ENCODE measurements at regions not wholly inside any gene's neighbourhood (a gene's known extent, or its start where the extent isn't known, plus 50 kb on each side); places are given as distances from the start of the nearest gene placed in this dataset.

- no peak for TF ChIP-seq CTCF (IDR thresholded peaks at IDR 0.05; ENCODE audit: poor library complexity, severe bottlenecking)
- TF ChIP-seq POLR2AphosphoS5 (IDR thresholded peaks at IDR 0.05): no peak
- TF ChIP-seq EZH2 (IDR thresholded peaks at IDR 0.05; ENCODE audit: borderline replicate concordance, insufficient read depth, low read length, poor library complexity, severe bottlenecking): no peak
- no peak for TF ChIP-seq SMC3 (conservative IDR thresholded peaks at IDR 0.05; ENCODE audit: poor library complexity)
- TF ChIP-seq TAF1 (IDR thresholded peaks at IDR 0.05; ENCODE audit: low read depth): no peak
- TF ChIP-seq EP300 (conservative IDR thresholded peaks at IDR 0.05; ENCODE audit: poor library complexity, severe bottlenecking): no peak
Observed at GRCh38 chr2:222993920-222994650, 57.9 kb upstream of the KCNE4 start.

Data from neural cell (in vitro differentiated cells).